Activated B cell treated with CpG ODN at 0.5 μM for 24 hours (primary cell): ENCODE measurements at regions not wholly inside any gene's neighbourhood (a gene's known extent, or its start where the extent isn't known, plus 50 kb on each side); places are given as distances from the start of the nearest gene placed in this dataset.

Experiments
- ATAC-seq: fragments of 200-7000 bp; cut with Tn5 transposase; one replicate; pipeline ENCODE4 v1.10.0; 2021; ENCODE audit warnings: low read depth, mild to moderate bottlenecking, moderate library complexity
- CTCF ChIA-PET: fragments of 350-600 bp; sonication (Branson Sonifier 250); formaldehyde crosslinking; loops from one replicate; lab custom pipeline; 2021; ENCODE audit warnings: antibody characterized with exemption; lab: Charles Lee
- POLR2A ChIA-PET: fragments of 350-600 bp; sonication (Branson Sonifier 250); formaldehyde crosslinking; loops from one replicate; lab custom pipeline; 2021; ENCODE audit warnings: antibody characterized with exemption; lab: Charles Lee
- DNase-seq: peaks from one replicate; pipeline ENCODE4 v3.0.0; 2022
- H3K27ac Mint-ChIP-seq: one replicate; pipeline ENCODE4 v1.8.0; 2020; ENCODE audit warnings: mixed read lengths
- H3K27me3 Mint-ChIP-seq: one replicate; pipeline ENCODE4 v1.8.0; 2021; ENCODE audit warnings: mixed read lengths
- H3K36me3 Mint-ChIP-seq: one replicate; pipeline ENCODE4 v1.8.0; 2021; ENCODE audit warnings: low read depth, mixed read lengths
- H3K4me1 Mint-ChIP-seq: one replicate; pipeline ENCODE4 v1.8.0; 2021; ENCODE audit warnings: mixed read lengths
- H3K4me3 Mint-ChIP-seq: one replicate; pipeline ENCODE4 v1.8.0; 2020; ENCODE audit warnings: mild to moderate bottlenecking, mixed read lengths
- H3K9me3 Mint-ChIP-seq: one replicate; pipeline ENCODE4 v1.8.0; 2020; ENCODE audit warnings: mixed read lengths
- intact Hi-C: fragments of 100-400 bp; cut with micrococcal nuclease; formaldehyde crosslinking; loops from one replicate; pipeline ENCODE4 v1.15.1; 2024
- TF ChIP-seq, protein P1 (sequence below): fragments of 200-600 bp; IDR thresholded peaks from one replicate; pipeline ENCODE4 v1.8.0; 2022; ENCODE audit warnings: antibody characterized with exemption, mild to moderate bottlenecking

DNA sequence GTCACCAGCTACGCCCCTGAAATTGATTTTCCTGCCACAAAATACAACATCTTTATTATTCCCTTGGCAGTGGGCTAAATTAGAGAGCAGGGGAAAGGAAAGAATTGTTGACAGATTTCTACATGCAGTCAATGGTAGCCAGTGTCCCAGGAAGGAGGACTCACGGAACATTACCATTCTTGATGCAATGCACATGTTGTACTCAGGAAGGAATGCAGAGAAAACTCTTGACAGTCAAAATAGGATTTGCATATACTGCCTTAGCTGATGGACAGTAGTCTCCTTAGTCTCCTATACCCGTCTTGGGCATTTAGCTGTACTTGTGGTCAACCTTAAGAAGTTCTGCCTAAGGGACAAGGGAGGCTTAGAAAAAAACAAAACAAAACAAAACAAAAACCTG is 158.0 kb upstream of the GYPA start:
- ChIA-PET POLR2A (no interaction called here), CTCF (no interaction called here)
- Mint-ChIP-seq H3K27ac (no peak overlapping the region), H3K4me3 (no peak overlapping the region), H3K27me3 (no peaks in the 10 kb centered on the region), H3K9me3 (no peaks in the 10 kb centered on the region), H3K36me3 (no peaks in the 10 kb centered on the region), H3K4me1 (no peaks in the 10 kb centered on the region)
- DNase-seq (no peak), ATAC-seq (no peak)
- intact Hi-C loops, result no loop called here
- TF ChIP-seq, protein P1, sequence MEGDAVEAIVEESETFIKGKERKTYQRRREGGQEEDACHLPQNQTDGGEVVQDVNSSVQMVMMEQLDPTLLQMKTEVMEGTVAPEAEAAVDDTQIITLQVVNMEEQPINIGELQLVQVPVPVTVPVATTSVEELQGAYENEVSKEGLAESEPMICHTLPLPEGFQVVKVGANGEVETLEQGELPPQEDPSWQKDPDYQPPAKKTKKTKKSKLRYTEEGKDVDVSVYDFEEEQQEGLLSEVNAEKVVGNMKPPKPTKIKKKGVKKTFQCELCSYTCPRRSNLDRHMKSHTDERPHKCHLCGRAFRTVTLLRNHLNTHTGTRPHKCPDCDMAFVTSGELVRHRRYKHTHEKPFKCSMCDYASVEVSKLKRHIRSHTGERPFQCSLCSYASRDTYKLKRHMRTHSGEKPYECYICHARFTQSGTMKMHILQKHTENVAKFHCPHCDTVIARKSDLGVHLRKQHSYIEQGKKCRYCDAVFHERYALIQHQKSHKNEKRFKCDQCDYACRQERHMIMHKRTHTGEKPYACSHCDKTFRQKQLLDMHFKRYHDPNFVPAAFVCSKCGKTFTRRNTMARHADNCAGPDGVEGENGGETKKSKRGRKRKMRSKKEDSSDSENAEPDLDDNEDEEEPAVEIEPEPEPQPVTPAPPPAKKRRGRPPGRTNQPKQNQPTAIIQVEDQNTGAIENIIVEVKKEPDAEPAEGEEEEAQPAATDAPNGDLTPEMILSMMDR, result no peak

DNA sequence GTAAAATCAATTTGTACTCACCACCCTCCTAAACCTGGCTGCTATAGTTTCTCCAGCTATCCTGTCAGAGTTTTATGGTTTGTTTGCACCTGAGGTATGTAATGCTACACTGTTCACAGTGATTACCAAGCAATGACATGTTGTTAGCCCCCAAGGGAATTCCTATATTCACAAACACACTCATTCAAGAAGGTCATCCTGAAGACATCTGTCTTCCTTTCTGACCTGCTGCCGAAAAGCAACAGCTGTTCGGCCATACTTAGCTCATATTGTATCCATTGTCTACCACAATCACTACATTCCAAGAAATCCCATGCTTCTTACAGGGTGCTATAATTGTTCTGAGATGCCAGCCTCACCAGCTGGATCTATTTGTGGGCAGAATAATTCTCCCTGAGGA is 160.1 kb upstream of the GYPA start:
- no peak overlapping the region for H3K27ac Mint-ChIP-seq
- DNase-seq (no peak), ATAC-seq (no peak)
- no peaks in the 10 kb centered on the region for H3K9me3 Mint-ChIP-seq
- TF ChIP-seq, protein P1, result no peak
- POLR2A ChIA-PET, result no interaction called here
- no peaks in the 10 kb centered on the region for H3K36me3 Mint-ChIP-seq
- H3K4me1 Mint-ChIP-seq, result no peaks in the 10 kb centered on the region
- no peaks in the 10 kb centered on the region for H3K27me3 Mint-ChIP-seq
- CTCF ChIA-PET, result no interaction called here
- H3K4me3 Mint-ChIP-seq, result no peak overlapping the region
- intact Hi-C loops, result no loop called here

DNA sequence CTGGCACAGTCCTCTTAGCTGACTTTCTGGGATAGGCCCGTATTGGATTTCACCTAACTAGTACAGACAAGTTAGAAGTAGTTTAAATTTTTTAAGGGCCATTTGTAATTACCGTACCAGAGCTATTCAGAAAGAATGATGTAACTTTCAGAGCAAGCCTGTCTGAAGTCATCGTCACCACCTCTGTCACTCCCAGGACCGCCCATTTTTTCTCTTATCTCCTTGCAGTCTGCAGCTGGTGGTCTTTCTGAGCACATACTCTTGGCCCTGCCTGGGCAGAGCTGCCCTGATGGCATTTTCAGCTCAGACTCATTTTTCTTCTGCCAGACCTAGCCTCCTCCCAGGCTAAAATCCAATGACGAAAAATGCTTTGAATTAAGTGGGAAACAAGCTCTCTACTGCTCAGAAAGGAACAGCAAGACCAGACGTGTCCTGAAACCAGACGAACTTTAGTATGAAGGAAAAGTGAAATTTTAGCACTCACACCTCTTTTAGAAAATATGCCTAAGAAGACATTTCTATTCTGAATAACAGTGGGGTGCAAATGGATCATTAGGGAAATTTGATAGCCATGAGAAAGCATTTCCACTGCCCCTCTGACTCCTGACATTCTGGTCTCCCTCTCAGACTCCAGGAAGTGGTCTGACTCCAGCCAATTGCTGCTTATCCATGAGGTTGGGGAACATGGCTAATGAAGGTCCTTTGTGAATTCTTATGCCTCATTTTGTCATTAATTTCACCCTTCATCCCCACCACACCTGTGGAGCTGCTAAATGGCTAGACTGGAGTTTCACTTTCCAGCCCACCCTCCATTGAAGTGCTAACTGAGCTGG is 162.4 kb upstream of the GYPA start:
- ATAC-seq, result no peak
- Mint-ChIP-seq H3K4me3 (no peak overlapping the region), H3K27ac (no peak overlapping the region), H3K27me3 (no peaks in the 10 kb centered on the region), H3K4me1 (no peaks in the 10 kb centered on the region), H3K9me3 (no peaks in the 10 kb centered on the region), H3K36me3 (no peaks in the 10 kb centered on the region)
- POLR2A ChIA-PET, result no interaction called here
- CTCF ChIA-PET, result no interaction called here
- intact Hi-C loops, result no loop called here
- DNase-seq, result no peak
- TF ChIP-seq, protein P1, result no peak

DNA sequence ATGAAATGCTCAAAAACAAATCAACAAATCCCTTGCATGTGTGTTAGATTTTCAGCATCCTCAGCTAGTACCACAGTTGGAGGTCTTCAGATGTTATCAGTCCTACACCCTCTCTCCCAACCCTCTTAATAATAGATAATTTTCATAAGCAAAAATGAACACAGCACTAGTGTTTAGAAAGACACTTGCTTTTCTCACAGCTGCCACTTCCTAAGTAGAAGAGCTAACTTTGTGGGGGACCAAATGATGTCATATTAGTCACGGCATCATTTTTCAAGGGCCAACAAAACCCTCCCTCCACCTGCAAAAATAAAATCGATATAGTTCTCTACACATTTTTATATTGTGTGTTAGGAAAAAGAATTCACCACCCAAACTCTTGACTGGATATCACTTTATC is 163.5 kb upstream of the GYPA start:
- Mint-ChIP-seq H3K27me3 (no peaks in the 10 kb centered on the region), H3K9me3 (no peaks in the 10 kb centered on the region), H3K4me3 (no peak overlapping the region), H3K27ac (no peak overlapping the region), H3K4me1 (no peaks in the 10 kb centered on the region), H3K36me3 (no peaks in the 10 kb centered on the region)
- ChIA-PET CTCF (no interaction called here), POLR2A (no interaction called here)
- no peak for ATAC-seq
- TF ChIP-seq, protein P1, result no peak
- DNase-seq, result no peak
- intact Hi-C loops, result no loop called here

DNA sequence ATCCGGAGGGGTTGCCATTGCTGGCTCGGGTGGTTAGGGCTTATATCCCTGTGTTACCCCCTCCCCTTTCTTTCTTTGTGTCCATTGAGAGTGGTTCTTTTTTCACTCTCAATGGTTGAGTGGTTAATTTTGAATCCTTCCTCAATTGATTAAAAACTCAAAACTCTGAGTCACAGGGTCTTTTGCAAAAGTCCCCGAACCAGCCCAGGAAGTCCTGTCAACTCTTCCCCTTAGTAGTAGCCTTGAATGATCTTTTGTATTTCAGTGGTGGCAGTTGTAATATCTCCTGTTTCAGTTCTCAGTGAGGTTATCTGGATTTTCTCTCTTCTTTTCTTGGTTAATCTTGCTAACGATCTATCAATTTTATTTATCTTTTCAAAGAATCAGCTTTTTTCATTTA is 170.0 kb upstream of the GYPA start:
- H3K4me1 Mint-ChIP-seq, result no peaks in the 10 kb centered on the region
- no peaks in the 10 kb centered on the region for H3K36me3 Mint-ChIP-seq
- POLR2A ChIA-PET, result no interaction called here
- intact Hi-C loops, result no loop called here
- H3K27ac Mint-ChIP-seq, result no peak overlapping the region
- DNase-seq, result no peak
- H3K4me3 Mint-ChIP-seq, result no peak overlapping the region
- ATAC-seq, result no peak
- CTCF ChIA-PET, result no interaction called here
- H3K9me3 Mint-ChIP-seq, result peaks cover 11% of the 10 kb centered on the region
- TF ChIP-seq, protein P1, result no peak
- H3K27me3 Mint-ChIP-seq, result no peaks in the 10 kb centered on the region
